ENCODE measurements at regions not wholly inside any gene's neighbourhood (a gene's known extent, or its start where the extent isn't known, plus 50 kb on each side); places are given as distances from the start of the nearest gene placed in this dataset.

DNA sequence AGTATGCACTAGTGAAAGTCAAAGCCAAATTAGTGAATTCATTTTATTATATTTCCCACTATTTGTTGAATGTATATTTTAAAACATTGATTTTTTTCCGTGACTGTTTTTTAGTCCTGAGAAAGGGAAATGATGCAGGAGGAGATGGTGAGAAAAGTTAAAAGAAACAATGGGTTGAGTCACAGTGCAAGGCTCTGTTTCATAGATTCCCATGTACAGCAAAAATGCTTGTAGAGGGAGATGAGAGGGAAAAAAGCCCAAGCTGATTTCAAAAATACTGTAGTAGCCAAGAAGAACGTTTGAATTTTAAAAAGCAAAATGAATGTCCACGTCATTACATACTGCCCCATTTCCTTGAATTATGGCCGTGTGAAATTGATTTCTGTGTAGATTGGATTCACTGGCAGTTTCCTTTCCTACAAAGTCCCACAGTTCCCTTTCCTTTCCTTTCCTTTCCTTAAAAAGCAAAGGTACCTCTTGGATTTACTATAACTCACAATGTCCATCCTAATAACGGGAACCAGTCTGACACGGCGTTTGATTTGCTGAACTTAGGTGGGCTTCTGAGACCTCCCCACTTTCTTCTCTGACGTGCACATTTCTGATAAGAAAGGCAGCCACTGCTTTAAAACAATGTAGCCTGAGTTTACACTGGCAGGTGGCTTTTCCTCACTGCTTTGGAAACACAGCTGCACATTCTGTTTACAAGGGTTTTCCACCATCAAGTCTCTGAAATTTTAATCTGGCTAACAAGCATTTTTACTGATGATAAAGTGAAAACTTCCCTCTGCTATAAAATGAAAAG is 63.7 kb downstream of the SPCS3 start:
- in situ Hi-C loops (cut with HindIII; ENCODE audit: low sequenced_read_pairs): loop anchor here (25.0 kb wide), 2 partner anchors 279 to 654 kb away; no protein-coding TSS in a partner anchor

DNA sequence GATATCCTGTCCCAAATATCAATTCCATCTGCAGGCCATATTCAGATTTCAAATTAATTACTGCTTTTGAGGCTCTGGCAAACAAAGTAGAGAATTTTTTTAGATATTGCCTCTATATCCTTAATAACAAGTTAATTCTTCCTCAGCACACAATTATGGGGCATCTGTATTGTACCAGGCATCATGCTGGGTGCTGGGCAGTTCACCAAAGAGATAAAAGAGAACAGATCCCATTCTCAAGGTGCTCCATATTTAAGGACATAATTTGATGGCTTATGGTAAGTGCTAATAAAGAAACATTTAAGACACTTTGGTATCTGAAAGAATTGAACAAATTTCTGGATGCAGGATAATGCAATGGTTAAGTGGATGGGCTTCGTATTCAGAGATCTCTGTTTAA is 65.8 kb downstream of the SPCS3 start:
- in situ Hi-C loops (cut with HindIII; ENCODE audit: low sequenced_read_pairs): loop anchor here (25.0 kb wide), 2 partner anchors 277 to 652 kb away; no protein-coding TSS in a partner anchor

DNA sequence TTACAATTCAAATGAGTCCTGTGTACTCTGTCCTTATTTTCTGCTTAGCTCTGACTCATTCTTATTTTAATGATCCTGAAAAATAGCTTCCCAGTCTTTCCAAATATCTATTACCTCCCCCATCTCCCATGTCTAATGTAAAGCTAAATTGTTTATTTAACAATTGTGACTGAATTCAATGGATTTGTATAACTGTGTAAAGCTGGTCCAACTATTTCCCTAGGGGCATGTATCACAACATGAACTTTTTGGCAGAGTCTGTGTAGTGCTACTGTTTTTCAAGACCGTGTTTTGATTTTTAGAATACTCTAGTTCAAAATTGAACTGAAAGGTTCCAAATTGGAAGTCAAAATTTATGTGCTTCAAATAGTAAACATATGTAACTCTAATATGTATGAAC is 67.8 kb downstream of the SPCS3 start:
- in situ Hi-C loops (cut with HindIII; ENCODE audit: low sequenced_read_pairs): loop anchor here (25.0 kb wide), 2 partner anchors 275 to 650 kb away; no protein-coding TSS in a partner anchor

DNA sequence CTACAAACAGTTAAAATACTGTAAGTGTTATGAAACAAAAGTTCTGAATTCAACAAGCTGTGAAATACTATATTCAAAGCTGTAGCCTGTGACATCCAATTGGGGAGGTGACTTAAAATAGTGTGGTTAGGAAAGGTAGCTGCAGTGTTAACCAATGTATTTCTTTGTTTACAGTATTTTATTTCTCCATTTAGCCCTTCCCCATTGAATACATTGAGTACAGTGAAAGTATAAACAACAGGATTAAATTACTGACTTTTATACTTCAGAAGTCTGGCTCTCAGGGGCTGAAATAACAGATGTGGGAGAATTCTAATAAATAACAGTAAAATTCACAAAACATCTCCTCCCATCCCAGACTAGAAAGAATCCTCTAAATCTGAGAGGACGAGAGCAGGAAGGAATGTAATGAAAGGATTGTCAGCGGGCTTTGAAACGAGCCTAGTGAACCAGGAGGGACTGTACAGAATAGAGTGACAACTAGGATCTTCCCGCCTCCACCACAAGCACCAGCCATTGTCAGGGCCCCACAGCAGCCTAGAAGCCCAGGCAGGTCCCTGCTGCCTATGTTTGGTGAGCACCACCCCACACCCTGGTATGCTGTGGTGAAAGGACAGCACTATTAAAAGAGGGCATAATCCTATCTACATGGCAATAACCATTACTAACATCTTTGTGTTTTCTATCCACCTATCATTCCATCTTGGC is 73.7 kb downstream of the SPCS3 start:
- in situ Hi-C loops (cut with HindIII; ENCODE audit: low sequenced_read_pairs): loop anchor here (25.0 kb wide), 2 partner anchors 269 to 644 kb away; no protein-coding TSS in a partner anchor

DNA sequence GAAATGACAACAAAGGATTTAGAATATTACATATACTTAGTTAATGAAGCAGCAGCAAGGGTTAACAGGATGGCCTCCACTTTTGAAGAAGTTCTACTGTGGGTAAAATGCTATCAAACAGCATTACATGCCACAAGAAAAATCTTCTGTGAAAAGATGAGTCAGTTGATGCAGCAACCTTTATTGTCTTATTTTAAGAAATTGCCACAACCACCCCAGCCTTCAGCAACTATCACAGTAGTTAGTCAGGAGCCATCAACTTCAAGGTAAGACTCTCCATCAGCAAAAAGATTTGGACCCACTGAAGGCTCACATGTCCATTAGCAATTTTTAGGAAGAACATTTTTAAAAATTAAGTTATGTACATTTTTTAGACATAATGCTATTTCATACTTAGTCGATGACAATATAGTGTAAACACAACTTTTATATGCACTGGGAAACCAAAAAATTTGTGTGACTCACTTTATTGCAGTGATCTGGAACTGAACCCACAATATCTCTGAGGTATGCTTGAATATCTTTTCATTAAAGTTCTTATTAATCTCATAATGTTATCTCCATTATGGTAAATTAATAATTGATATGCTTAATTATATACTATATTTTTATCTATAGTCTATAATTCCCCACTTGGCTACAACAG is 81.2 kb downstream of the SPCS3 start:
- in situ Hi-C loops (cut with HindIII; ENCODE audit: low sequenced_read_pairs): no loop called here

DNA sequence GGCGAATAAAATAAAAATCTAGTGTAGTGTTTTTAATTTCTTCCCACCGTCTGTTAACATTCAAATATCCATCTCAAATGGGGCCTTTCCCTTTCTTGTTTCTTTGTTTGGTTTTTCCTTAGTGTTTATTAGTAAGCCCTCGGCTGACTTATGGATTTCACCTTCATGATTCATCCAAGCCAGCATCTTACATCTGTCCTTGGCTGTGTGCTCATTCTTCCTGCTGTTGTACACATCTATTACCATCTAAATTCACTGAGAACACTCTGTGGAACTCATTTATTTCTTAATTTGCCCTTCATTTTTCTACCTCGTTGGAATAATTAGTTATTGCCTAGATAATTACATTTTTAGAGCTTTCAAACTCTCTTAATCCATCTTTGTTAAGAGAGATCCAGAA is 84.9 kb downstream of the SPCS3 start:
- in situ Hi-C loops (cut with HindIII; ENCODE audit: low sequenced_read_pairs): no loop called here

DNA sequence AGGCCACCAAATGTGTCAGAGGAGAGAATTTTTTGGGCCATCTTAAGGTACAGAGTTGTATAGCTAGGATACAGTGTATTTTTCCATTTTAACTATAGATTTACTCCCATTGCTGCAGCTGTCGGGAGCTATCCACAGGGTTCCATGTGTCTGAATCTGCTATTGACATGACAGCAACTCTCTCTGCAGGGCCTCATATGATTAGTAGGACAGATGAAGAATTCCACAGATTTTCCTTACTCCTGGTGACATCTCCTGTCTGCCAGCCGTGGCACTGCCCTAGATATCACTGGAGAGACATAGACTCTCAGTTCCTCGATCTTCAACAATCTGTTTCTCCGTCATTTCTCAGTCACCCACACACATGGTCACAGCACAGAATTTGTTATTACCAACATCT is 86.5 kb downstream of the SPCS3 start:
- in situ Hi-C loops (cut with HindIII; ENCODE audit: low sequenced_read_pairs): no loop called here

DNA sequence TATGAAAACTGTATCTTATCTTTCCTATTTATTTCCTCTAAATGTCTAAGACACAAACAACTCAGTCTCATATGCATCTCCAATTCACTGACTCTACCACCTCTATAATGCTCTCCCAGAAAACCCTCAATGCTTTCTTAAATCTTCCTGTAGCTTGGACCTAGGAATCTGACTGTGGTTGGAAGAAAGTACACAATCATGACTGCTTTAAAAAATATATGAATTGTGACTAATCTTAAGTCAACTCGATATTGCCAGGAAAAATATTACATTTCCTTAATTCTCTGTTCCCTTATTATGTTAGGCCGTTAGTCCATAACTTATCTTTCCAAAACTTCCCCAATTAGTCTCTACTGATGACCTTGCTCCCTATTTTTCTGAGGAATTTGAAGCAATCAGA is 87.0 kb downstream of the SPCS3 start:
- in situ Hi-C loops (cut with HindIII; ENCODE audit: low sequenced_read_pairs): no loop called here

DNA sequence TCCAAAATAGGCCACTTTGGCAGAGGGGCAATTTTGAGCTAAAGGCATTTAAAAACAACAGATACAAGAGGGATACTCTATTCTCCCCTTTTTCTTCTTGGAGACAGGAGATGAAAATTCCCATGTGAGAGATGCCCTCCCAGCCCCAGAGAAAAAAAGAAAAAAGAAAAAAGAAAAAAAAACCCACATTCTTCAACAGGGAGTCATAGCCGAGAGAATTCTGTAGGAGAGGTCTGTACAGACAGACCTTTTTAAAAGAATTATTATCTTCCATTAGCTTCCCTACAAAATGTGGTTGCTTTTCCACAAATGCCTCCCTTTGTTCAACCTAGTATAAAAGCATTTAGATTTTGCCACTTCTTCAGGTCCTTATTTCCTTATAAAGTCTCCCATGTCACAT is 89.9 kb downstream of the SPCS3 start:
- in situ Hi-C loops (cut with HindIII; ENCODE audit: low sequenced_read_pairs): no loop called here

DNA sequence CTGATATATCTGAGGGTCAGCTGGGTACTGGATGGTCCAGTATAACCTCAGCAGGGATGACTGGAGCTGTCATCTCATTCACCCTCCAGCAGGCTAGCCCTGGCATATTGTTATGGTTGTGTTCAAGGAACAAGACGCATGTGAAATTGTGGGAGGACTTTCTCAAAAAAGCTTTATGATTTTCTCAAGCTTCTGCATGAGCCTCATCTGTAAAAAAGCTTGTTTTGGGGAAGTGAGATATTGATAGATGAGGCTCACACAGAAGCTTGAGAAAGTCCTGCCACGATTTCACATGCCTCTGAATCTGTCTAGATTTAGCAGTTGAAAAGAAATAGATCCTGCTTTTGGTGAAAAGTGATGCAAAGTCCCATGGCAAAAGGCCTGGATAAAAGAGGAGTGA is 93.4 kb downstream of the SPCS3 start:
- in situ Hi-C loops (cut with HindIII; ENCODE audit: low sequenced_read_pairs): no loop called here

DNA sequence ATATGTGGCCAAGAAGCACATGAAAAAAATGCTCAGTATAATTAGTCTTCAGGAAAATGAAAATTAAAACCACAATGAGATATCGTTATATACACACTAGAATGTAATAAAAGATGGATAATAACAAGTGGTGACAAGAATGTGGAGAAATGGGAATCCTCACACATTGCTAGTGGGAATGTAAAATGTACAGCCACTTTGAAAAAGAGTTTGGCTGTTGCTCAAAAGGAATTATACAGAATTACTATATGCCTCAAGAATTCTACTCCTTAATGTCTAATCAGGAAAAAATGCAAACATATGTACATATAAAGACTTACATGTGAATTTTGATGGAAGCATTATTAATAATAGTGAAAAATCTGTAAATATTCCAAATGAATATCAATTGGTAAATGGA is 102.2 kb downstream of the SPCS3 start:
- in situ Hi-C loops (cut with HindIII; ENCODE audit: low sequenced_read_pairs): no loop called here

DNA sequence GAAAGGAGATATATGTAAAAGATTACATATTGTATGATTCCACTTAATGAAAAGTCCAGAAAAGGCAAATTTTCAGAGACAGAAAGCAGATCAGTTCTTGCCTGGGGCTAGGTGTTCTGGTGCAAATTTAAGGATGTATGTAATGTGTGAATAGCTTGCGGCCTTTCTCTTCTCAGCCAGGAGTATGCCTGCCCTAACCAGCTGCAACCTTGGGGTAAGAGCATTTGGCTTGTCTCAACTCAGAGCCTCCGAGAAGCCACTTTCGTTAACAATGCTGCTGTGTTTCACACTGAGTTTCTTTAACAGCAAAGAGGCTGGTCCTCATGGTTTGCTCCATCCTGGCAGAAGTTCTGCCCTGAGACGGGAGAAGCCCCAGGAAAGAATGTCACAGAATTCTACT is 102.7 kb downstream of the SPCS3 start:
- in situ Hi-C loops (cut with HindIII; ENCODE audit: low sequenced_read_pairs): no loop called here

DNA sequence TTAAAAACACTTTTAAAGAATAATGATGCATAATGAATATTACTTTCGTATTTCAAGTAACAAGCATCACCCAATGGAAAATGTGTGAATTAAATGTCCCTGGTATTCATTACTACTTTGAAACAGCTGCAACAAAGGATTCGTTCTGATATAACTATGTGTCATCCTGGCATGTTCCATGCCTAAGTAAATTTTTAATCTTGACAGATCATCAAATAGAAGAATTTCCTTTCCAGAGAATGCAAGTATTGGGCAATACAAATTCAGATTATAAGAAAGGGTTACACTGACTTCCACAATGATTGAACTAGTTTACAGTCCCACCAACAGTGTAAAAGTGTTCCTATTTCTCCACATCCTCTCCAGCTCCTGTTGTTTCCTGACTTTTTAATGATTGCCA is 105.3 kb downstream of the SPCS3 start:
- in situ Hi-C loops (cut with HindIII; ENCODE audit: low sequenced_read_pairs): no loop called here

DNA sequence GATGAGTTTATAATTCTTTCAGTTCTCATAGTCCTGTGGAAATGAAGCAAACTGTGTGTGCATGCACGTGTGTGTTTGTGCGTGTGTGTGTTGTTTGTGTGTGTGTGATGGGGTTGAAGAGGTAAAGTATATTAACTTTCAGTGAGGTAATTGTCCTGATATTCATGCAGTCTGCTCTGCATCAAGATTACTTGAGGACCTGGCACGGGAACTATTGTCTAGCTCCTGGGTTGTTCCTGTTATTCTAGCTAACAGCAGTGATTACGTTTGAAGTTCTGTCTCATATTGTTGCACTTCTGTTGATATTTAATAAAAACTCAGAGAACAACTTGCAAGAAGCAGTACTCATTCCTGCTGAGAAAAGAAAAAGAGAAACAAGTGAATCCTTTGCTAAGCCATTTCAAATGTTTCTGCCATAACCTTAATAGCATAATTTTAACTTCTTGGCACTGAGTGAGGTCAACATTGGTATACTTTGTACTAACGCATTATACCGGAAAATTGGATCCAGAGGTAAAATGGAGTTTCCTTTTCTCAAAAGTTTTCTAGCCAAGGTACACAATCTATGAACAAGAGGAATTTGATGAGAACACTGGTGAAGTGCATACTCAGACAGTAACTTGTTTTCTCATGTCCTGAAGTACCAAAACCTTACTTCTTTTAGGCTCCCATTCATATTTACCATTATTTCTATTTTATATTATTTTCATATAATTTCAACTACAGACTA is 113.2 kb downstream of the SPCS3 start:
- in situ Hi-C loops (cut with HindIII; ENCODE audit: low sequenced_read_pairs): no loop called here

DNA sequence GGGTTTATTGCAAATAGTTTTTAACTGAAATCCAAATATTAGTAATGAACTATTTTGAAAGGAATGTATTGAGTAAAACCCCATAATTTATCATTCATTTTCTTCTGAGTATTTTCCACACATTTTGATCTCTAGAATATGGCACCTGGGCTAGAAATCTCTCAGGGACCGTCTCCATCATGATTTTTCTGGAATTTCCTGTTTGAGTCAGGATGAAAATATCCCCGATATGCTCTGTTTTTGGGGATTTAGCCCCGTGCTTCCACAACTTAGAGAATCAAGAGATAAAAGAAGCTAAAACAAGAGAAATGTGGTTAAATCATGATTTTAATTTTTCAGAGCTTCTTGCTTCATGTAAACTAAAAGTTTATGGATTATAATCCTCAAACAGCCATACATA is 114.2 kb downstream of the SPCS3 start:
- in situ Hi-C loops (cut with HindIII; ENCODE audit: low sequenced_read_pairs): no loop called here

DNA sequence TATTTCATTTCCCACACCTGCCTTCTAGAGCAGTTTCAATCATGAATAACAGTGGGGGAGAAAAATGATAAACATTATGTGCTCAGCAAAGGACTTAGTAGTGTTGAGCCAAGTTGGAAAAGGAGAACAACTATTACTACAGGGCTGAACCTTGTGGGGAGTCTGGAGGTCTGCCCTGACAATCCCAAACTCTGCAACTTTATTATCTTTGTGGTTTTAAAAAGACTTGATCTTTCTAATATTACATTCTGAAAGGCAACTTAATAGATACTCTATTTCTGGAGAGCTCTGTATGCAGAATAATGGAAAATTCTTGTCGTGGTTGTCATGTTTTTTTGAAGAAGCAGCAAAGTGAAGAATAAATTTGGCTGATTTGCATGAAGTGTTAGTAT is 116.1 kb downstream of the SPCS3 start:
- in situ Hi-C loops (cut with HindIII; ENCODE audit: low sequenced_read_pairs): no loop called here

DNA sequence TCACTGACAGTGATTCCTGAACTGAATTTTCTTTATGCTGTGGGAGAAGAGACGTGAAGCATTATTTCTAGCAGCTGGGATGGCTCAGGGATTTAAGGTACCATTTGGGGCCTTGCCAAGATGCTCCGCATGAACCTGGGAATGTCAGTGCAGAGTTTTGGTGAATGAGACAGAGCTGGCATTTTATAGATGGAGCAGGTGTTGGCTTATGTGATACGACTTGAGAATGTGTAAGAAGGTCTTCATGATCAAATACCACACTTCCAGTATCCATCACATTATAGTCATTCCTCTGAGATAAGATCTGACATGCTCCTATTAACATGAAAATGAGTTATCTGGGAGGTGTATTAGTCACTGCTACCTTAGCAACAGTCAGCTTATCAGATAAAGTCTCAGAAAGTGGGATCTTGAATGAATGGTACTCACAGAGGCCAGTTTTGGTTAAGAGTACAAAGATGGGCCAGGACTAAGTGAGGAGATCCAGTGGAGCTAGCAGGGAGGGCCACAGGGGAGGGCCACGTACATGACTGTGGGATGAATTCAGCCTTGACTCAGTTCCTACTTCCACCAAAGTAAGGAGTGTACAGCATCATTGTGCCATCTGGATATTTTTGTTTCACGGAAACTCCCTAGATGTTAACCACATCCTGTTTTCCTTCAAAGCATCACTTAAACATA is 116.7 kb downstream of the SPCS3 start:
- in situ Hi-C loops (cut with HindIII; ENCODE audit: low sequenced_read_pairs): no loop called here

DNA sequence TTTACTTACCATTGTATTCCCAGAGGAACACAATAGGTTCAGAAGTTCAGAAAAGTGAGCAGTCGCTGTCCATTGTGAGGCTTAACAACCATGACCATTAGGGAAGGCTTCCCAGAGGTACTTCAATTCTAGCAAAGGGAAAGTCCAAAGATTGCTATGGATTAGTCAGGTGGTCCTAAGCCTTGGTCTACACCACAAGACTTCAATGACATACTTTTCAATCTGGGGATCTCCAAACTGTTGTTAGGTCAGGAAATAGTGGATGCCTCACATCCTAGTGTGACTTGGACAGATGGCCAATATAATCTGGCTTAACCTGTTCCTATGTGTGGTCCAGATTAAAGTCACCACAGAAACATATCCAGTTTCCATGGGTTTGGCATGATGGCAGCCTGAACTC is 118.0 kb downstream of the SPCS3 start:
- in situ Hi-C loops (cut with HindIII; ENCODE audit: low sequenced_read_pairs): no loop called here

DNA sequence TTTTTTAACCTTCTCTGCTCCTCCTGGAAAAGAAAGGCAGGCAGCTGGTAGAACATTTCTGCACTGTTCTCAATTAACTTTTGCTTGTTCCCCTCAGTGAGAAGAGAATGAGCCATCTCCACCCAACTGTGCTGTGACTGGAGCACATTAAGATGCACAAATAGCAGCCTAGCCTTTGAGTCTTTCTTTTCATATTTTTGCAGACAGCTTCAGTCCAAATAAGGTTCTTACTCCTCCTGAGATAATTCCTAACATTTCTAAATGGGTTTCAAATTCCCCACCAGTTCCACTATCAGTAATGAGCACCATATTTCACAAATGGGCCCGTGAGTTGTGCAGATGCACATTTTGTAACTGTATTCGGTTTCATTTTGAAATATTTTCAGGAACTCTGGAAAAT is 118.6 kb downstream of the SPCS3 start:
- in situ Hi-C loops (cut with HindIII; ENCODE audit: low sequenced_read_pairs): no loop called here

DNA sequence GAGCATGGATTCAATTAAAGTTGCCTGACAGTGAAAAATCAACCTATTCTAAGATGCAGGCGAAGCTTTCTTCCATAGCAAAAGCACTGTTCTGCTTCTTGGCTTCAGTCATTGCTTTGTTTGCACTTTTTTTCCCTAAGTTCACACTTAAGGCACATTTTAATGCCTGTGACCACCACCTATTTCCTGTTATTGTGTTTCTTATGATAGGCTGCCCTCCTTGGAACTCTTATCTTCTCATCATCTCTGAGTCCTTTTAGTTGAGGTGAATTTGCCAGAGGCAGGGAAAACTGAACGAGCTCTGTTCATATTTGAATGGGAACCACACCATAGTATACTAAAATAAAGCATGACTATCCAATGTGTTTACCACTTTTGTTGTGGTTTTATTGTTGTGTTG is 119.8 kb downstream of the SPCS3 start:
- in situ Hi-C loops (cut with HindIII; ENCODE audit: low sequenced_read_pairs): no loop called here

DNA sequence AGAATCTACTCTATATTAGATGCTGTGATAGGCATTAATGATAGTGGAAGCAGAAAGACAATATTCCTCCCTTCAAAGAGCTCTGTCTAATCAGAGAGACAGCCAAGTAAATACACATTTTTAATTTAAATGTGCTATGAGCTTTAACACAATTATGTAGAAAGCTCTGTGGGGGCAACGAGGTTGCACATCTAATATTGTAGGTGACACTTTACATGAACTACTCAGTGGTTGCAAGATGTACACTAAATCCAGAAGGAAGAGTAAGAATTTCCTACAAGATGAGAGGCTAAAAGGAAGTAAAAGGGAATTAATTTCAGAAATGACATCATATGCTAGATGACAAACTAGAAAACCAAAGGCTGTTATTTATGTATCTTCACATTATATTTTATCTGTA is 120.9 kb downstream of the SPCS3 start:
- in situ Hi-C loops (cut with HindIII; ENCODE audit: low sequenced_read_pairs): no loop called here

Measured in endothelial cell of hepatic sinusoid (primary cell).